ENCODE measurements at regions not wholly inside any gene's neighbourhood (a gene's known extent, or its start where the extent isn't known, plus 50 kb on each side); places are given as distances from the start of the nearest gene placed in this dataset.

- no peak for TF ChIP-seq POLR2A (IDR thresholded peaks at IDR 0.05)
- TF ChIP-seq, protein P1, sequence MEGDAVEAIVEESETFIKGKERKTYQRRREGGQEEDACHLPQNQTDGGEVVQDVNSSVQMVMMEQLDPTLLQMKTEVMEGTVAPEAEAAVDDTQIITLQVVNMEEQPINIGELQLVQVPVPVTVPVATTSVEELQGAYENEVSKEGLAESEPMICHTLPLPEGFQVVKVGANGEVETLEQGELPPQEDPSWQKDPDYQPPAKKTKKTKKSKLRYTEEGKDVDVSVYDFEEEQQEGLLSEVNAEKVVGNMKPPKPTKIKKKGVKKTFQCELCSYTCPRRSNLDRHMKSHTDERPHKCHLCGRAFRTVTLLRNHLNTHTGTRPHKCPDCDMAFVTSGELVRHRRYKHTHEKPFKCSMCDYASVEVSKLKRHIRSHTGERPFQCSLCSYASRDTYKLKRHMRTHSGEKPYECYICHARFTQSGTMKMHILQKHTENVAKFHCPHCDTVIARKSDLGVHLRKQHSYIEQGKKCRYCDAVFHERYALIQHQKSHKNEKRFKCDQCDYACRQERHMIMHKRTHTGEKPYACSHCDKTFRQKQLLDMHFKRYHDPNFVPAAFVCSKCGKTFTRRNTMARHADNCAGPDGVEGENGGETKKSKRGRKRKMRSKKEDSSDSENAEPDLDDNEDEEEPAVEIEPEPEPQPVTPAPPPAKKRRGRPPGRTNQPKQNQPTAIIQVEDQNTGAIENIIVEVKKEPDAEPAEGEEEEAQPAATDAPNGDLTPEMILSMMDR (IDR thresholded peaks at IDR 0.05) = no peak
Measured at GRCh38 chr4:176499518-176499917, 179.8 kb downstream of the SPCS3 start.
